ENCODE measurements at regions not wholly inside any gene's neighbourhood (a gene's known extent, or its start where the extent isn't known, plus 50 kb on each side); places are given as distances from the start of the nearest gene placed in this dataset.

GRCh38 chr5:167952278-167952995, 339.0 kb upstream of the WWC1 start (continued):
- TF ChIP-seq ZBTB33 (IDR thresholded peaks at IDR 0.05) (no peak), RXRA (IDR thresholded peaks at IDR 0.05) (no peak)

GRCh38 chr5:167953151-167953798, 338.2 kb upstream of the WWC1 start:
- 49% methylated on average over 4 of the region's 4 CpGs for WGBS
- no peak for DNase-seq (ENCODE audit: low spot score)
- H3K27me3 ChIP-seq (ENCODE audit: control insufficient read depth in 4 of 4, insufficient read depth in 4 of 4, low read length in 3 of 4): no peaks in the 10 kb centered on the region

More at GRCh38 chr5:167953151-167953798, 338.2 kb upstream of the WWC1 start:
- Histone ChIP-seq H3K4me3 (ENCODE audit: low read depth in 1 of 3, low read length in 3 of 3) (no peak overlapping the region), H3K27ac (ENCODE audit: low read depth in 1 of 2, low read length in 2 of 2) (no peak overlapping the region), H3K4me1 (ENCODE audit: control insufficient read depth in 4 of 4, insufficient read depth in 4 of 4, low read length in 3 of 4) (no peaks in the 10 kb centered on the region), H3K9me3 (ENCODE audit: control insufficient read depth in 4 of 4, low read length in 3 of 4) (no peaks in the 10 kb centered on the region), H3K36me3 (ENCODE audit: control insufficient read depth in 4 of 4, insufficient read depth in 3 of 4, low read depth in 1 of 4, low read length in 3 of 4) (no peaks in the 10 kb centered on the region), H3K9ac (ENCODE audit: low read depth in 1 of 2, low read length in 2 of 2) (no peak overlapping the region)
- TF ChIP-seq RXRA (IDR thresholded peaks at IDR 0.05): no peak
- TF ChIP-seq FOXA1 (IDR thresholded peaks at IDR 0.05): no peak
- TF ChIP-seq GABPA (IDR thresholded peaks at IDR 0.05 in 1 of 2, conservative IDR thresholded peaks at IDR 0.05 in 1 of 2): no peak
- no peak for TF ChIP-seq ATF3 (IDR thresholded peaks at IDR 0.05)
- TF ChIP-seq TAF1 (conservative IDR thresholded peaks at IDR 0.05): no peak
- no peak for TF ChIP-seq NR2F2 (IDR thresholded peaks at IDR 0.05)
- TF ChIP-seq JUND (IDR thresholded peaks at IDR 0.05): no peak
- TF ChIP-seq YY1 (IDR thresholded peaks at IDR 0.05): no peak
- TF ChIP-seq RAD21 (IDR thresholded peaks at IDR 0.05): no peak
- no peak for TF ChIP-seq FOXA2 (IDR thresholded peaks at IDR 0.05)
- no peak for TF ChIP-seq CTCF (IDR thresholded peaks at IDR 0.05; ENCODE audit: low read depth, low read length, missing input control)
- TF ChIP-seq EGR1 (IDR thresholded peaks at IDR 0.05; ENCODE audit: low read depth in 2 of 2): no peak
- no peak for TF ChIP-seq ZBTB33 (IDR thresholded peaks at IDR 0.05)
- TF ChIP-seq SP1 (IDR thresholded peaks at IDR 0.05): no peak
- TF ChIP-seq REST (IDR thresholded peaks at IDR 0.05): no peak
- no peak for TF ChIP-seq MAX (IDR thresholded peaks at IDR 0.05)
- TF ChIP-seq HNF4A (conservative IDR thresholded peaks at IDR 0.05): no peak
- TF ChIP-seq HNF4G (IDR thresholded peaks at IDR 0.05): no peak

Measured in liver (tissue), 8 donors.